Ovary (tissue), 3 donors: ENCODE measurements at regions not wholly inside any gene's neighbourhood (a gene's known extent, or its start where the extent isn't known, plus 50 kb on each side); places are given as distances from the start of the nearest gene placed in this dataset.

Source experiments
- EP300 ChIP-seq: sonication (generic); formaldehyde crosslinking; IDR thresholded peaks from one replicate; pipeline ENCODE4 v1.6.1; 2017; ENCODE audit warnings: antibody characterized with exemption
- POLR2A ChIP-seq: fragments of 450-650 bp; IDR thresholded peaks from one replicate; pipeline ENCODE4 v1.6.1; 2017; ENCODE audit warnings: antibody characterized with exemption, mild to moderate bottlenecking, moderate library complexity
- TF ChIP-seq, protein P1 (sequence below), 3 donors: fragments of 450-650 bp in 2 of 3; fragments of 200-600 bp in 1 of 3; IDR thresholded peaks; one replicate each; pipeline versions ENCODE4 v1.5.1 to v1.8.0; 2016 to 2022; ENCODE audit warnings: antibody characterized with exemption in 3 of 3, mild to moderate bottlenecking in 1 of 3
- donor health status: DM: no; HTN: no; CAD: no.

GRCh38 chr20:58001381-58001780 lies 227.1 kb downstream of the ANKRD60 start:
- no peak for TF ChIP-seq POLR2A
- TF ChIP-seq, protein P1, sequence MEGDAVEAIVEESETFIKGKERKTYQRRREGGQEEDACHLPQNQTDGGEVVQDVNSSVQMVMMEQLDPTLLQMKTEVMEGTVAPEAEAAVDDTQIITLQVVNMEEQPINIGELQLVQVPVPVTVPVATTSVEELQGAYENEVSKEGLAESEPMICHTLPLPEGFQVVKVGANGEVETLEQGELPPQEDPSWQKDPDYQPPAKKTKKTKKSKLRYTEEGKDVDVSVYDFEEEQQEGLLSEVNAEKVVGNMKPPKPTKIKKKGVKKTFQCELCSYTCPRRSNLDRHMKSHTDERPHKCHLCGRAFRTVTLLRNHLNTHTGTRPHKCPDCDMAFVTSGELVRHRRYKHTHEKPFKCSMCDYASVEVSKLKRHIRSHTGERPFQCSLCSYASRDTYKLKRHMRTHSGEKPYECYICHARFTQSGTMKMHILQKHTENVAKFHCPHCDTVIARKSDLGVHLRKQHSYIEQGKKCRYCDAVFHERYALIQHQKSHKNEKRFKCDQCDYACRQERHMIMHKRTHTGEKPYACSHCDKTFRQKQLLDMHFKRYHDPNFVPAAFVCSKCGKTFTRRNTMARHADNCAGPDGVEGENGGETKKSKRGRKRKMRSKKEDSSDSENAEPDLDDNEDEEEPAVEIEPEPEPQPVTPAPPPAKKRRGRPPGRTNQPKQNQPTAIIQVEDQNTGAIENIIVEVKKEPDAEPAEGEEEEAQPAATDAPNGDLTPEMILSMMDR (IDR thresholded peaks at IDR 0.05) = no peak
- no peak for TF ChIP-seq EP300
